Fibroblast of peridontal ligament (primary cell): ENCODE measurements at regions not wholly inside any gene's neighbourhood (a gene's known extent, or its start where the extent isn't known, plus 50 kb on each side); places are given as distances from the start of the nearest gene placed in this dataset.
"Not testable (repeated sequence)": the region's sequence is repeated elsewhere in the genome, so short reads cannot be mapped to it uniquely, and the experiment has no call there.

ENCODE experiments used
- DNase-seq: peaks from one replicate; pipeline ENCODE4 v3.0.0-alpha.2; 2010; ENCODE audit errors: extremely low read depth

DNA sequence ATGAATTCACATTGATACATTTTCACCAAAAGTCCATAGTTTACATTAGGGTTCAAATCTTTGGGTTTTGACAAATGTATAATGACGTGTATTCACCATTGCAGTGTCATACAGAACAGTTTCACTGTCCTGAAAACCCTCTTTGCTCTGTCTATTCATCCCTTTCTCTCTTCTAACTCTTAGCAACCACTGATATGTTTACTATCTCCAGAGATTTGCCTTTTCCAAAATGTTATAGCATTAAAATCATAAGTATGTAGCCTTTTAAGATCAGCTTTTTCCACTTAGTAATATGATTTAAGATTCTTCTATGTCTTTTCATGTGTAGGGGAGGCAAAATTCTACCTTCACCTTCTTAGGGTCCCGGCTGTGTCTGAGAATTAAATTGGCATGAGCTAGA lies 203.8 kb downstream of the TPRG1 start:
- DNase-seq, result no peak

DNA sequence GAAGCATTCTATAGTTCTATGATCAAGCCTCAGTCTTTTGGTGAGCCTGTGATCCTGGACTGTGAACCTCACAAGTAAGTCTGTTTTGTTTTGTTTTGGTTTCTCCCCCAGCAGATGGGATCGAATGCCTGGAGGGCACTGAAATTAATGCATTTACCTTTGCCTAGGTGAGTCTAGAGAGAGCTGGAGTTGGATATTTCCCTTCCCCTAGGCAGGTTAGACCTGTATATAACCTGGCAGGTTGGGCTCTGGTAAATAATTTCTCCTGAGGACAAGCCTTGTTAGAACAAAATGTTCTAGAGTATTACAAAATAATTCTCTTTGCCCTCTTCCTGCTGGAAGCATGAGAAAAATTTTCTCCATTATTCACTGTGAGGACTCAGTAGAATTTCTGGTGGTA lies 211.9 kb downstream of the TPRG1 start:
- no peak for DNase-seq

DNA sequence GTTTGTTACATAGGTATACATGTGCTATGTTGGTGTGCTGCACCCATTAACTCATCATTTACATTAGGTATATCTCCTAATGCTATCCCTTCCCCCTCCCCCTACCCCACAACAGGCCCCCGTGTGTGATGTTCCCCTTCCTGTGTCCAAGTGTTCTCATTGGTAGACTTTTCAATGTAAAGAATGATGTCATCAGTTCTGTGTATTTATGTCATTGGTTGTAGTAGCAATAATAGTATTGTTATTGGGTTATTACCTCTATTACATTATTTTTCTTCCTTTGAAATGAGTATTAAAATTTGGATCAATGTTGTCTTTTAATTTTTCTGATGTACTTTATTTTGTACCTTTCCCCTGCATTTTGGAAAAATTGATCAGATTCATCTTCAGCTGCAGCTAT lies 214.1 kb downstream of the TPRG1 start:
- not testable (repeated sequence) for DNase-seq

DNA sequence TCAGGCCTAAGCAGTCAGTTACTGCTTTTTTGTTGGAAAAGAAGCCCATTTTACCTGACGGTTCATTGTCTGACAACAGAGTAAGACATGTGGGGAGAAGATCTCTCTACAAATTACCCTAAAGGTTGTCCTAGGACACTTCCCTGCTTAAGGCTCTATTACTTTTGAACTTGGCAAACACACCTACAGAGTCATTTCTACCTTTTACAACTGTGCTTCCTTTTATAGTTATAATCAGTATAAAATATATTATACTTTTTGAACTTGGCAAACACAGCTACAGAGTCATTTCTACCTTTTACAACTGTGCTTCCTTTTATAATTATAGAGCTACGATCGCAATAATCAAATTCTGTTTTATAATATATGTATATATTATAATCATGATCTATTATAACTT lies 215.0 kb downstream of the TPRG1 start:
- no peak for DNase-seq

DNA sequence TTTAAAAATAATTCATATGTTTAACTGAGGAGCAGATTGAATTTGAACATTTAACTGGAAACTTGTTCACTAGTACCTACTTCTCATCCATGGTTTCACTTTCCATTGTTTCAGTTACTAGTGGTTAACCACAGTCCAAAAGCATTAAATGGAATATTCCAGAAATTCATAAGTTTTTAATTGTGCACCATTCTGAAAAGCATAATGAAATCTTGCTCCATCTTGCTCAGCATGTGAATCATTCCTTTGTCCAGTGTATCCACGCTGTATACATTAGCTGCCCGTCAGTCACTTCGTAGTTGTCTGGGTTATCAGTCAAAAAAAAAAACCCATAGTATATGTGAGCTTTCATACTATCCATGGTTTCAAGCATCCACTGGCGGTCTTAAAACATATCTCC lies 217.6 kb downstream of the TPRG1 start:
- peak; percentile 57 for DNase-seq

DNA sequence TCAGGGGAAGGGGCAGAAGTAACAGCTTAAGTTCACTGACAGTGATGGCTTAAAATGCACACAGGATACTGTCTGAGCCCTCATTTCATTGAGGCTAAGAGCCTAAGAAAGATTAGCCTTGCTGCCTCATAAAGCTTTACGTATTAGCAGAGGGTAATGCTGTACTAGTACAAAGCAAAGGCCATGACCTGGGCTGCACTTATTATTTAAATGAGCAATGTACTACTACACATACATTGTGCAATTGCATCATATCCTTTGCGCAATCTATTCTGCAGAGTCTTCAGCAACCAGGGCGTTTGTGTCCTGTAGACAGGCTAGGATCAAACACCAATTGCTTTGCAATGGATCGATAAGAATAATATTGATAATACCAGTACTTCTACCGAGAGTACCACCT lies 221.8 kb downstream of the TPRG1 start:
- DNase-seq, result no peak

DNA sequence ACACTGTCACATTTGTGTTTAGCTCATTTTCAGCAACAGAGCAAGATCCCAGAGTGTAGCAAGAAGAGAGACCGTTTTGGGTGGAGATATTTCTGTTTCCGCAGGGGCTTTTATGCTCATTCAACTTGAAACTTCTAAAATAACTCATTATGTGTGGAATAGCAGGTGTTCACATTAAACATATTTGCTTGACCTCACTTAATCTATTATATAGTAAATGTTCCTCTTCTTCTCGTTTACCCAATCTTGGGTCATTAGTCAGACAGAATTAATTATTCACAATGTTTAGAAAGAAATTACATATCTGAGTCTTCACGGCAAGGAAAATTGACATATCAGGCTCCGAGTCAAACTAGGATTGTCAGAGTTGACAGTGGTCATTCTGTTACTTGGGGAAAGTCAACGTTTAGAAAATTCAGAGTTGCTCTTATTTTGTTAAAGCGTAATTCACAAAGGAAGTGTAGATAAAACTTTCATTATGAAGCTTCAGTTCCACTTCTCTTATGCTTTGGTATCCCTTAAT lies 222.9 kb downstream of the TPRG1 start:
- DNase-seq, result no peak

DNA sequence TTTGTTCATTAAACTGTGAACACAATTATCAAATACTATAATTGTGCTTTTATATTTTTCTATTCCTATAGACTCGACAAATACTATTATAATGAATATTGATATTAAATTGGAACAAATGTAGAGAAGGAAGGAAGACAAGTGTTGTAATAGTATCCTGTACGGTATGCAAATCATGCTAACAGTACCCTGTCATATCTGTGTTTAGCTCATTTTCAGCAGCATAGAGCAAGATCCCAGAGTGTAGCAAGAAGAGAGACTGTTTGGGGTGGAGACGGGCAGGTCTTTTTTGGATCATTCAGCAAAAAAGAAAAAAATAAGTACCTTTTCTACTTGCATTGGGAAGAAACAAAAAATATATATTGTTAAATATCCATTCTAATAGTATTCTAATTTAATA lies 224.1 kb downstream of the TPRG1 start:
- no peak for DNase-seq

DNA sequence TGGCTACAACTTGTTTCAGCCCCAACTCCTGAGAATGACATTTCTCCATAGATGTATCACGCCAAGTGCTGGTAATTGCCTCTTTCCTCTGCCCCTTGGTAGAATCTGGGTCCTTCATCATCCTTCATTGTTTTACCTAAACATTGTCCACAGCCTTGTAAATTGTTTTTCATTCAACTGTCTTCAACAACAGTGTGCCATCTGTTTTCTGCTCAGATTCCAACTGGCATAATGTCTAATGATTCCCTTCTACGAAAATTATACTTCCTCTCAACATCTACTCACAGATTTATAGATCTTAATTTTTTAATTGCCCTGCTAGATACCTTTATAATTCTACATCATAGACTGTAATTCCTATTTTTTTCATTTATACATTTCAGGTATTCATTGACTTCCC lies 226.9 kb downstream of the TPRG1 start:
- DNase-seq, result no peak

DNA sequence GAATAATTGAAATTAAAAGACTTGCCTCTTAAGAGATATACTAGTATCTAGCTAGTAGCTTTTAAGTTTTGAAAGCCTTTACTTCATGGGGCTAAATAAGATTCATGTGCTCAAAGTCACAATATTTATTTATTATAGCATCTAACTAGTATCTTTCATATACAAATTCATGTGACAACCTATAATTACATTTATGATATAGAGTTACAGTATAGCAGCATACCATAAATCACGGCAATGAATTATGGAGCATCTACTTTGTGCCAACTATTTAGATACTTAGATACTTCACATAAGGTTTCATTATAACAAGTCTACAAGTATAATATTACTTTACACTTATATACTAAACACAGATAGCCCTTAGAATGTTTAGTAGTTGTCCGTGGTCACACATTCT lies 229.4 kb downstream of the TPRG1 start:
- DNase-seq, result no peak

DNA sequence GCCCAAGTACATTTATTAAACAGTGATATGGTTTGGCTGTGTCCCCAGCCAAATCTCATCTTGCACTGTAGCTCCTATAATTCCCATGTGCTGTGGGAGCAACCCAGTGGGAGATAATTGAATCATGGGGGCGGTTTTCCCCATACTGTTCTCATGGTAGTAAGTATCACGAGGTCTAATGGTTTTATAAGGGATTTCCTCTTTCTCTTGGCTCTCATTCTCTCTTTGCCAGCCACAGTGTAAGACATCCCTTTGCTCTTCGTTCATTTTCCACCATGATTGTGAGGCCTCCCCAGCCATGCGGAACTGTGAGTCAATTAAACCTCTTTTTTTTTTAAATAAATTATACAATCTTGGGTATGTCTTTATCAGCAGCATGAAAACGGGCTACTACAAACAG lies 228.0 kb upstream of the TP63 start:
- no peak for DNase-seq

DNA sequence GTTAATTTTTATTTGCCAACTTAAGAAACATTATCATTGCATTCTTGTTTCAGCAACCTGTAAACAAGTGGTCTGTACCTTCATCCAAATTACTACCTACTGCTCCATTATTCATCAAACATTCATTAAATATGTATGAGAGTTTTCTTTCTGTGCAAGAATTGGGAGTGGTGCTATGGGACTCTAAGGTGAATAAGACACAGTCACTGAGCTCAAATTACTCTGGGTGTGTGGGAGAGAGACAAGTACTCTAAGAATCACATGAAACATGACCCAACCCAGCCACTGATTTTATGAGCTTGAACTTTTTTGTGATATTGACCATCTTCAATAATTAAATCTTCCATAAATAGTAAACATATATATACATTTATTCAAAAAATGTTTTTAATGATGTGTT lies 227.2 kb upstream of the TP63 start:
- no peak for DNase-seq

DNA sequence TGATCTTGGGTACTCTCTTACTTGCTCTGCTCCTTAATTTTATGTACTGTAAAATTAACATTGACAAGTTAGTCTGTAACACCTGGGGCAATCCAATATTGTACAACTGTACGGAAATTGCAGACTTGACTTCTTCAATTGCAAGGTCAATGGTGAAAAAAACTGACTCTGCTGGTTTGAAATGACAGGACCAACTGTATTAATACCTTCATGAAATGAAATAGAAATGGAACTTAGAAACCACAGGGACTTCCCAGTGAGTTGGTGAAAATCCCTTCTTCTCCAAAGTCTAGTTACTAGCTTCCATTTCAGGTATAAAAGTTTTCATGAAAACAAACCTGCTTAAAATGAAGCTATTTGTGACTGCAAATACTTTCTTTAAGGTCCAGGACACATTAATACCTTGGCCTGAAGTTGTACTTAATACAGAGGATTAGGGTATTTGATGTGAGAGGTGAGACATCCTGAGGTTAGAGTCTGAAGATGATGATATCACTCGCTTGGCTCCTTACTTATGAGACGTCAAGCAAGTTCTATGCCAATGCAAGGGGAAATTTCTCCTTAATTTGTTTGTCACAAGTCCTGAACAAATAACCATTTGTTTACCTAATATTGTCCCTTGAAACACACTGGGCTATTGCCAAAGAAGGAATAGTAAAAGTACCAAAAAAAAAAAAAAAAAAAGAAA lies 226.2 kb upstream of the TP63 start:
- DNase-seq, result no peak

DNA sequence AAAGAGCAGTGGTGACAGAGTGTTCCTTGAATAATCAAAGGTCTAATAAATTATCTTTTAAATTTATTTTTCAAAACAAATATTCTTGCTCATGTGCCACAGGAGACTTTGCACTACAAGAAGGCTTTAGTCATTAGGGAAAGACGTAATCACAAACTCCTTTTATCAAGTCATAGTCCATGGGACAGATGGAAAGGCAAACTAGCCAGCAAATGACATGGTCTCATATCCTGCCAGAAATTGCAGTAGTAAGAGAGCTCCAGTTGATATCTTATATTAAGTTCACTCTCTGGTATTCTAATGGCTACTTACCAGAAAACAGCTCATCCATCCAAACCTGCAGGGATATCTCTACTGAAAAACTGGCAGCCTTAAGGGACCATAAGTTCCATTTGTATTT lies 225.0 kb upstream of the TP63 start:
- DNase-seq, result no peak

DNA sequence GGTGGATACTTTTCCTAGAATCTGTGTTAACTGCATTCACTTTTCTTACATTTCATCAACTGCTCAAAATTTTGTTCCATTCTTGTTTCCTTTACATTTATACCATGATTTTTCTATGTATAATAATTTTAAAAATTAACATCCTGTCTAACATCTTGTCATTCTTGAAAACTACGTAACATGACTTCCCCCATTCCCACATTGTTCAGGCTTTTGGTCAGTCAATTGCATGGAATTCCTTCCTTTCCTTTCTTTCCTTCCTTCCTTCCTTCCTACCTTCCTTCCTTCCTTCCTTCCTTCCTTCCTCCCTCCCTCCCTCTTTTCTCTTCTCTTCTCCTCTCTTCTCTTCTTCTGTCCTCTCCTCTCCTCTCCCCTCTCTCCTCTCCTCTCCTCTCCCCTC lies 220.7 kb upstream of the TP63 start:
- DNase-seq, result no peak

DNA sequence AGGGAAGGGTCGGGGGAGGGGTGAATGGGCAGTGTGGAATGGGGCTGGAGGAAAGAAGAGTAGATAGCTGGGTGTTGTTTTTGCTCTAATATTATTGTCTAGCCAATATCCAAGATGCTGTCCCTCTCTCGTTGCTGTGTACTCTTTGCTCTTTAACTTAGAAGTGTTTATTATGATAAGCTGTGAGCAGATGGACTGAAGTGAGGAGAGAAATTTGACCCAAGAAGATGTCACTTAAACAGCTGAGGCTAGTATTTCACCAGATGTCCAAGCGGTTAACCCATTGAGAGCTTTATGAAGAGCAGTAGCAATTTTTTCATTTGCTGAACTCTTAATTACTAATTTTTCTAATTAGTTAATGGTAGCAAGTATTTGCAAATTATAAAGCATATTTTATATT lies 212.2 kb upstream of the TP63 start:
- DNase-seq, result peak; percentile 6

DNA sequence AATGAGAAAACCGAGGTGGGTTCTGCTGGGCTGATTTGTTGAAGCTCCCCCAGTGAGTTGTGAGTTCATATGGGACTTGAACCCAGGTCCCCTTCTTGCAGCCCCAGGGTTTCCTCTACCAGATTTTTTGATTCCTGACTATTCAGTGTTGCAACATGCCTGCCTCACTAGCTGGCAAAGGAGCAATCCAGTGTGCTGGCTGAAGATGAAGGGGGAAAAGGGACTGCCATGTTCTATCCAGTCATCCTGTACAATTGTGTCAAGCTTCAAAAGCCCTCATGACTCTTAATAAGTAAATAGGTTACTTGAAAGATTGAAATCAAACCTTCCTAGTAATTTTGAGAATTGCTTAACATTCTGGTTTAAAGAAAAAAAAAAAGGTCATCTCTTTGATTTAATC lies 211.5 kb upstream of the TP63 start:
- peak; percentile 3 for DNase-seq

DNA sequence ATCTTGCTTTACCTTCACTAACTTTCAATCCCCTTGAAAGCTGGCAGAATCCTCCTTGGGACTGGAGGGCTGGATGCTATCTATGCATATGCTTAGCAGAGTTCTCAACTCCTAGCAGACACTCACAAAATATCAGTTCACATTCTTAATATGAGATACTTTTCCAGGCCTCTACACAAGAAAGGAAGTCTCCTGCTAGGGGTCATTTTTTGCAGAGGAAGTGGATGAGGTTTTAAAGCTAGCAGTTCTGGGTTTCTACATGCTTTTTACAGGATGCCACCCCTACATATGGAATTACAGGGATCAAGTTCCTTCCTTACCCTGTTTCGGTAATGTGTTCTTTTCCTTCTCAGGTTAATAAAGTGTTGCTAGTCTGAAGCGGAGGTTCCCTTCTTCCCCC lies 206.3 kb upstream of the TP63 start:
- DNase-seq, result no peak

DNA sequence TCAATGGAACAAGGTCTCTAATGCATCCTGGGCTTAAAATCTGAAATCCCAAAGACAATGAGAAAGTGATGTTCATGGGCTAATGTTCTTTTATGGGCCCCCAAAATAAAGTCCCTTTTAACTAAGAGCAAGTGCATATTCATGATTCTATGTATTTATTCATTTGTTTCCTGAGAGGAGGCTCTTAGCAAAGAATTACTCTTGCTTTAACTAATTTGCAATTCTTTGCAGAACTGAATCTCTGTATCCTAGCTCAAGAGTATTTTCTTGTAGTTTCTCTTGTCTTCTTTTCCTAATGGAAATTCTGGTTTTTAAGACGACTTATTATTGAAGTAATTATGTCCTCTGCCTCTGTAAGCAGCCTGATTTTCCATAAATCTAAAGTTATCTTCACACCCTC lies 202.2 kb upstream of the TP63 start:
- no peak for DNase-seq

DNA sequence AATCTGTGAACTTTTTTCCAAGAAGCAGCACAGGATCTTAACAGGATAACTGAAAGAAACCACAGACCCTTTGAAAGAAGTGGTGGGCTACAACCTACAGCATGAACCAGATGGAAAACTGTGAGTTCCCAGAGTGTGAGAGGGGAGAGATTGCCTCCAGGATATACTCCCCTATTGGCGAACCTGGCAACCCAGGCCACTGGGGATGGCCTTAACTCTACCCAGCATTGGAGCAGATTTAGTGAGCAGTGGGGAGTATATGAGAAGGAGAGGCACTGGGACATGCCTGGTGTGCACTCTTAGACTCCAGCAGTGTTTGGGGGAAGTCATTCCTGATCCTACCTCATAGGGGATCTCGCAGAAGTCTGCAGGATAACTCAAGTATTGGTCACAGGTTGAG lies 201.0 kb upstream of the TP63 start:
- no peak for DNase-seq

DNA sequence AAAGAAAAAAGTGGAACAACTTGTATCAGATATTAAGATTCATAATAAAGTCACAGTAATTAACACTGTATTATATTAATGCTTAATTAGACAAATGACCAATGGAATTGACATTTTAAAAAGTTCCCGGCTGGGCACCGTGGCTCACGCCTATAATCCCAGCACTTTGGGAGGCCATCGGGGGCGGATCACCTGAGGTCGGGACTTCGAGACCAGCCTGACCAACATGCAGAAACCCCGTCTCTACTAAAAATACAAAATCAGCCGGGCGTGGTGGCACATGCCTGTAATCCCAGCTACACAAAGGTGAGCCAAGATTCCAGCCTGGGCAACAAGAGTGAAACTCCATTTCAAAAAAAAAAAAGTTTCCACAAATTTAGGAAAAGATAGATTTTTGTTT lies 188.9 kb upstream of the TP63 start:
- not testable (repeated sequence) for DNase-seq

DNA sequence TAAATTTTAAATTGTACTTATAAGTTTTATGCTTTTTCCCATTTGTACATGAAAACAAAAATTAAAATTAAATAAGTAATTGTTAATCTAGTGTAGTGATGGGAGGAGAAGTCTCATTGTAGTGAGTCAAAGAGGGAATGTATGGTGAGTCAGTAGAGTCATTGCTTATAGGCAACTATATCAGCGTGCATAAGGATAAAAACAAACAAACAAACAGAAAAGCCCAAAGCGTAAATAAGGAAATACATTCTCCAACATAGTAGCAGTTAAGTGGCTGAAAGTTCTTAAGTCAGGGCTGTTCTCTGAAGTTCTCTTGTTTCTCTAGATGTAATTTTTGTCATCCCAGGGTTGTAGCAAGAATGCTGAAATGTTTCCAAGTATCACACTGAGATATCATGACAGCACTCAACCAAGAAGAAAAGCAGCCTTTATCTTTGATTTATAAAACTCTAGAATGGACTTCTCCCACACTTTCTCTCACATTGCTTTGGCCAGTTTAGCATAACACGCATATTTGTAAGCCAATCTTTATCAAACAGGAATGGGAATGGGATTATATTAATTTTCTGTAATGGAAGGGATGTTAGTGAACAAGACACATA lies 184.1 kb upstream of the TP63 start:
- DNase-seq, result no peak

DNA sequence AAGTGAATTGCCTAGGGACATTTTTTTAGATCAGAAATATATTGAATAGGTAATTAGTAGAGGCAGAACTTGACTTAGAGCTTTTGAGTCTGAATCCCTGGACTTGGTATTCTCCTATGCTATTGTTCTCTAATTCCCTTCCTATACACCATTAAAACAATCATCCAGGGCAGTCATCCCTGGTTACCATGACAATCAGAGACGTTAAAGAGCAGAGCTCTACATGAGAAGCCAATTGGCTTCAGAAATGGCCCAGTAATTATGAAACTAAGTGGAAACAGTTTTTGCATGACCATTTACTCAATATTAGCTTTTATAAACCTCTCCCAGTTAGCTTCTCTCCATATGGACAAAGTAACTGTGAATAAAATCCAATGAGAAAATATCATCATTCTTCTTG lies 182.1 kb upstream of the TP63 start:
- no peak for DNase-seq

DNA sequence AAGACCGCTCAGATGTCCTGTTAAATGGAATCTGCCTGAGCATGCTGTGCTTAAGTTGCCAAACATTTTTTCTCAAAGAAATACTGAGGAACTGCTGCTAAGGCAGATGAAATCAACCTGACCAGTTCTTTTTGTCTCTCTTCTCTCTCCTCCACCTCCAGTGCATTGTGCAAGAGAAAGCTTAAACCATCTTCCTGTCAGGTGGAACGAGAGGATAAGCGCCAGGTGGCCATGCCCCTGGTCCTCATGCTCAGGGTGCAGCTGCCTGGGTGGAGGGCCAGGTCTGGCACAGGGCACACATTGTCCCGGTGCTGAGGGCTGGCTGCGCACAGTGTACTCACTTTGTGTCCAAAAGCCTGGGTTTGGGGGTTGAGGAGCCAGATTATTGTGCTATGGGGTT lies 176.2 kb upstream of the TP63 start:
- no peak for DNase-seq
